OCI-LY7 (cell line): ENCODE measurements at regions not wholly inside any gene's neighbourhood (a gene's known extent, or its start where the extent isn't known, plus 50 kb on each side); places are given as distances from the start of the nearest gene placed in this dataset.

ENCODE experiments used
- BruUV-seq: library from RNA; stranded (reverse); fragments of 400-500 nt; replicated peaks from 2 replicates; lab custom pipeline; 2021; lab: Mats Ljungman, UMichigan
- CTCF ChIA-PET: fragments of 300-600 bp; sonication (Branson Sonifier 250); formaldehyde crosslinking; loops from one replicate; lab custom pipeline; 2022; ENCODE audit warnings: antibody characterized with exemption; ENCODE audit not compliant: unreplicated experiment; lab: Charles Lee
- POLR2A ChIA-PET: fragments of 300-600 bp; sonication (Branson Sonifier 250); formaldehyde crosslinking; loops from one replicate; lab custom pipeline; 2022; ENCODE audit warnings: antibody characterized with exemption; lab: Charles Lee
- DNase-seq: peaks from one replicate; pipeline ENCODE4 v3.0.0-alpha.2; 2015; ENCODE audit warnings: low spot score
- H2AFZ ChIP-seq: fragments of 200-600 bp; sonication (generic), shearing (Covaris generic); 2 replicates; pipeline ENCODE4 v1.6.1; 2014; ENCODE audit warnings: mild to moderate bottlenecking, antibody characterized with exemption, low read length, moderate library complexity
- H3K27ac ChIP-seq: fragments of 200-600 bp; sonication (generic); 2 replicates; pipeline ENCODE4 v1.5.1; 2014; ENCODE audit warnings: mixed run types, low read depth, mild to moderate bottlenecking, moderate library complexity, low read length, inconsistent platforms; ENCODE audit not compliant: poor library complexity, severe bottlenecking
- H3K36me3 ChIP-seq: fragments of 200-600 bp; sonication (generic); 2 replicates; pipeline ENCODE4 v1.6.1; 2014; ENCODE audit warnings: mild to moderate bottlenecking, antibody characterized with exemption, low read length, moderate library complexity, mixed read lengths; ENCODE audit not compliant: insufficient read depth
- H3K4me1 ChIP-seq: fragments of 200-600 bp; sonication (generic); 2 replicates; pipeline ENCODE4 v1.5.1; 2014; ENCODE audit warnings: mild to moderate bottlenecking, low read length; ENCODE audit not compliant: insufficient read depth, poor library complexity, severe bottlenecking
- H3K4me2 ChIP-seq: fragments of 200-600 bp; sonication (generic); 2 replicates; pipeline ENCODE4 v1.6.1; 2014; ENCODE audit warnings: mild to moderate bottlenecking, low read length
- H3K4me3 ChIP-seq: fragments of 200-600 bp; sonication (generic); 2 replicates; pipeline ENCODE4 v1.5.1; 2014; ENCODE audit warnings: mild to moderate bottlenecking, low read depth, low read length; ENCODE audit not compliant: poor library complexity, severe bottlenecking
- H3K79me2 ChIP-seq: fragments of 200-600 bp; sonication (generic); 2 replicates; pipeline ENCODE4 v1.6.1; 2016; ENCODE audit warnings: low read depth, mild to moderate bottlenecking, low read length, moderate library complexity, mixed read lengths; ENCODE audit not compliant: insufficient read depth
- H3K9me2 ChIP-seq: fragments of 200-600 bp; sonication (generic); 2 replicates; pipeline ENCODE4 v1.6.1; 2016; ENCODE audit warnings: mild to moderate bottlenecking, low read length, mixed read lengths; ENCODE audit not compliant: insufficient read depth
- H3K9me3 ChIP-seq: fragments of 200-600 bp; sonication (generic); 2 replicates; pipeline ENCODE4 v1.6.1; 2014; ENCODE audit warnings: mild to moderate bottlenecking, mixed run types, low read length, mixed read lengths
- H4K20me1 ChIP-seq: fragments of 200-600 bp; sonication (generic); 2 replicates; pipeline ENCODE4 v1.6.1; 2014; ENCODE audit warnings: mild to moderate bottlenecking, antibody characterized with exemption, low read length, moderate library complexity, mixed read lengths; ENCODE audit not compliant: insufficient read depth
- EZH2phosphoT487 ChIP-seq: fragments of 200-600 bp; sonication (generic); IDR thresholded peaks from 2 replicates; pipeline ENCODE4 v1.6.1; 2018; ENCODE audit warnings: low read depth, borderline replicate concordance, mild to moderate bottlenecking, mixed run types, antibody characterized with exemption, low read length, moderate library complexity, mixed read lengths
- intact Hi-C: fragments of 100-400 bp; cut with micrococcal nuclease; formaldehyde crosslinking; loops from one replicate; pipeline ENCODE4 v1.10.0; 2022; ENCODE audit not compliant: unreplicated experiment
- TF ChIP-seq, protein P1 (sequence below): fragments of 200-600 bp; sonication (generic); conservative IDR thresholded peaks from 2 replicates; pipeline ENCODE4 v1.5.1; 2014; ENCODE audit warnings: mild to moderate bottlenecking, antibody characterized with exemption, low read length, moderate library complexity, mixed read lengths

DNA sequence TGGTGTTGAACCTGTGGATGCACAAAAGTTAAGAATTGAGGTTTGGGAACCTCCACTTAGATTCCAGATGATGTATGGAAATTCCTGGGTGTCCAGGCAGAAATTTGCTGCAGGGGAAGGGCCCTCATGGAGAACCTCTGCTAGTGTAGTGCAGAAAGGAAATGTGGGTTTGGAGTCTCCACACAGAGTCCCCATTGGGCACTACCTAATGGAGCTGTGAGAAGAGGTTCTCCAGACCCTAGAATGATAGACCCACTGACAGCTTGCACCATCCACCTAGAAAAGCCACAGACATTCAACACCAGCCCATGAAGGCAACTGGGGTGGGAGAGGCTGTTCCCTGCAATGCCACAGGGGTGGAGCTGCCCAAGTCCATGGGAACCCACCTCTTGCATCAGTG, 1032.8 kb upstream of the EPHA6 start:
- intact Hi-C loops = no loop called here
- no peak for DNase-seq
- no peaks in the 10 kb centered on the region for H3K36me3 ChIP-seq
- H3K27ac ChIP-seq = no peak overlapping the region
- ChIA-PET CTCF (no interaction called here), POLR2A (no interaction called here)
- no peaks in the 10 kb centered on the region for H3K4me1 ChIP-seq
- H3K9me2 ChIP-seq = no peaks in the 10 kb centered on the region
- H2AFZ ChIP-seq = no peak overlapping the region
- no peak overlapping the region for H3K4me2 ChIP-seq
- BruUV-seq = no TSS peak
- H4K20me1 ChIP-seq = no peaks in the 10 kb centered on the region
- TF ChIP-seq, protein P1, sequence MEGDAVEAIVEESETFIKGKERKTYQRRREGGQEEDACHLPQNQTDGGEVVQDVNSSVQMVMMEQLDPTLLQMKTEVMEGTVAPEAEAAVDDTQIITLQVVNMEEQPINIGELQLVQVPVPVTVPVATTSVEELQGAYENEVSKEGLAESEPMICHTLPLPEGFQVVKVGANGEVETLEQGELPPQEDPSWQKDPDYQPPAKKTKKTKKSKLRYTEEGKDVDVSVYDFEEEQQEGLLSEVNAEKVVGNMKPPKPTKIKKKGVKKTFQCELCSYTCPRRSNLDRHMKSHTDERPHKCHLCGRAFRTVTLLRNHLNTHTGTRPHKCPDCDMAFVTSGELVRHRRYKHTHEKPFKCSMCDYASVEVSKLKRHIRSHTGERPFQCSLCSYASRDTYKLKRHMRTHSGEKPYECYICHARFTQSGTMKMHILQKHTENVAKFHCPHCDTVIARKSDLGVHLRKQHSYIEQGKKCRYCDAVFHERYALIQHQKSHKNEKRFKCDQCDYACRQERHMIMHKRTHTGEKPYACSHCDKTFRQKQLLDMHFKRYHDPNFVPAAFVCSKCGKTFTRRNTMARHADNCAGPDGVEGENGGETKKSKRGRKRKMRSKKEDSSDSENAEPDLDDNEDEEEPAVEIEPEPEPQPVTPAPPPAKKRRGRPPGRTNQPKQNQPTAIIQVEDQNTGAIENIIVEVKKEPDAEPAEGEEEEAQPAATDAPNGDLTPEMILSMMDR = no peak
- no peak for TF ChIP-seq EZH2phosphoT487
- no peaks in the 10 kb centered on the region for H3K79me2 ChIP-seq
- H3K9me3 ChIP-seq = no peaks in the 10 kb centered on the region
- H3K4me3 ChIP-seq = no peak overlapping the region

DNA sequence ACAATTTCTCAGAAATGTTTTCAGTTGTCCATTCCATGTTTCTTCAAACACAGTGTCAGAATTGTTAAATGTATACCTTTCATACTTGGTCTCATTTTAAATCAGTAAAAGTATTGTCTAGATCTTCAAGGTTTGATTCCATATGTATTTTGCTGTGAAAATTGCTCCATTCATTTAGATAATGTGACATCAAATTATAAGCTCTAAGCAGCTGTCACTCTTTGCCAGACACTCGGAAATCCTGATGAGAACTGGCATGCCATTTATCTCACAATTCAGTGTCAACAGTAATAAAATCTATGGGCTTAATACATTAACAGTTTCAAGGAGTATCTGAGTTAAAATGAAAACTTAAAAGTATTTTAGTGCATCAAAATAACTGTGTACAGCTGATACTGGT, 1025.3 kb upstream of the EPHA6 start:
- intact Hi-C loops = no loop called here
- no peak overlapping the region for H3K27ac ChIP-seq
- no peaks in the 10 kb centered on the region for H4K20me1 ChIP-seq
- TF ChIP-seq EZH2phosphoT487 = no peak
- TF ChIP-seq, protein P1 = no peak
- H3K4me1 ChIP-seq = no peaks in the 10 kb centered on the region
- H3K36me3 ChIP-seq = no peaks in the 10 kb centered on the region
- no peak for DNase-seq
- POLR2A ChIA-PET = interaction anchor here (0.6 kb wide), 1 partner anchor 1002 kb away, joined by 6 read pairs; no protein-coding TSS in a partner anchor
- H3K4me2 ChIP-seq = no peak overlapping the region
- H3K9me3 ChIP-seq = no peaks in the 10 kb centered on the region
- no peaks in the 10 kb centered on the region for H3K79me2 ChIP-seq
- BruUV-seq = no TSS peak
- CTCF ChIA-PET = no interaction called here
- H3K4me3 ChIP-seq = no peak overlapping the region
- H3K9me2 ChIP-seq = no peaks in the 10 kb centered on the region
- H2AFZ ChIP-seq = no peak overlapping the region

DNA sequence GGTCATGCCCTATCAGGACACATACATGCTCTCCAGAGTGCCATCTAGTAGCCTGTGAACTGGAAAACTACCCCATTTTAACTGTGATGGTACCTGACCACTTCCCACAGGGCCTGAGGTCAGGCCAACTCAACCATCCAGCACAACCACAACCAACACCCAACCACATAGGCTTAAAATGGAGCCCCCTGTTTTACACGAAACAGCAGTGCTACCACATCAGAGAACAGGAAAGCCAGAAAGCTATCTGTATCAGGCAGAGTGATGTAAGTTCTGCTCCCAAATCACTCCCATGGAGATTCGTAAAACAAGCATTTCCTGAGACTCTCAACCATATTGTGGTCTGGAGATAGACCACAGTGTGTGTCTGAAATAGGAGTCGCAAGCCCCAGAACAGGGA, 1017.3 kb upstream of the EPHA6 start:
- Histone ChIP-seq H3K36me3 (no peaks in the 10 kb centered on the region), H4K20me1 (no peaks in the 10 kb centered on the region), H3K9me3 (no peaks in the 10 kb centered on the region), H3K27ac (no peak overlapping the region), H3K4me3 (no peak overlapping the region), H3K4me2 (no peak overlapping the region), H3K79me2 (no peaks in the 10 kb centered on the region), H2AFZ (no peak overlapping the region), H3K4me1 (no peaks in the 10 kb centered on the region), H3K9me2 (no peaks in the 10 kb centered on the region)
- TF ChIP-seq, protein P1 = no peak
- no peak for TF ChIP-seq EZH2phosphoT487
- intact Hi-C loops = no loop called here
- ChIA-PET CTCF (no interaction called here), POLR2A (no interaction called here)
- DNase-seq = no peak
- BruUV-seq = no TSS peak
